ENCODE measurements at regions not wholly inside any gene's neighbourhood (a gene's known extent, or its start where the extent isn't known, plus 50 kb on each side); places are given as distances from the start of the nearest gene placed in this dataset.
"Not testable (repeated sequence)": the region's sequence is repeated elsewhere in the genome, so short reads cannot be mapped to it uniquely, and the experiment has no call there.

- H3K9me3 Mint-ChIP-seq; H3K4me1 Mint-ChIP-seq; H3K4me3 Mint-ChIP-seq; H3K27ac Mint-ChIP-seq; DNase-seq; H3K36me3 Mint-ChIP-seq (ENCODE audit: low read depth); POLR2A ChIA-PET: not testable (repeated sequence)
- H3K27me3 Mint-ChIP-seq = peaks cover 38% of the 10 kb centered on the region
- CTCF ChIA-PET = interaction anchor here (0.6 to 1.7 kb wide), 3 partner anchors 13 to 307 kb away, joined by 3 to 5 read pairs (median 3); no protein-coding TSS in a partner anchor
These were observed 98.2 kb upstream of the NDUFV2 start for GRCh38 chr18:9004308-9004707.

GRCh38 chr18:9007700-9008099 is 94.8 kb upstream of the NDUFV2 start:
- POLR2A ChIA-PET, CTCF ChIA-PET: not testable (repeated sequence)

GRCh38 chr18:9008200-9008708 is 94.2 kb upstream of the NDUFV2 start:
- Mint-ChIP-seq H3K9me3 (no peaks in the 10 kb centered on the region), H3K27me3 (peaks cover 30% of the 10 kb centered on the region), H3K27ac (no peak overlapping the region), H3K4me1 (no peaks in the 10 kb centered on the region), H3K36me3 (ENCODE audit: low read depth) (no peaks in the 10 kb centered on the region), H3K4me3 (no peak overlapping the region)
- DNase-seq = no peak
- CTCF ChIA-PET = no interaction called here
- POLR2A ChIA-PET = no interaction called here

More at GRCh38 chr18:9007700-9008099, 94.8 kb upstream of the NDUFV2 start:
- H3K9me3 Mint-ChIP-seq; DNase-seq; H3K4me3 Mint-ChIP-seq; H3K4me1 Mint-ChIP-seq; H3K36me3 Mint-ChIP-seq (ENCODE audit: low read depth); H3K27ac Mint-ChIP-seq: not testable (repeated sequence)
- H3K27me3 Mint-ChIP-seq = peaks cover 32% of the 10 kb centered on the region

GRCh38 chr18:9008709-9009635 is 93.5 kb upstream of the NDUFV2 start:
- Mint-ChIP-seq H3K27me3 (peaks cover 26% of the 10 kb centered on the region), H3K27ac (no peak overlapping the region), H3K9me3 (no peaks in the 10 kb centered on the region), H3K36me3 (ENCODE audit: low read depth) (no peaks in the 10 kb centered on the region), H3K4me1 (no peaks in the 10 kb centered on the region), H3K4me3 (no peak overlapping the region)
- CTCF ChIA-PET = interaction anchor here (0.6 kb wide), 1 partner anchor 557 kb away, joined by 3 read pairs; no protein-coding TSS in a partner anchor
- POLR2A ChIA-PET = no interaction called here
- DNase-seq = no peak

GRCh38 chr18:9009703-9010488 is 92.6 kb upstream of the NDUFV2 start:
- POLR2A ChIA-PET = no interaction called here
- no peak overlapping the region for H3K27ac Mint-ChIP-seq
- no peaks in the 10 kb centered on the region for H3K9me3 Mint-ChIP-seq
- no peaks in the 10 kb centered on the region for H3K36me3 Mint-ChIP-seq (ENCODE audit: low read depth)
- H3K27me3 Mint-ChIP-seq = peaks cover 24% of the 10 kb centered on the region
- no peak for DNase-seq
- CTCF ChIA-PET = interaction anchor here (0.6 kb wide), 1 partner anchor 556 kb away, joined by 3 read pairs; no protein-coding TSS in a partner anchor
- no peaks in the 10 kb centered on the region for H3K4me1 Mint-ChIP-seq
- no peak overlapping the region for H3K4me3 Mint-ChIP-seq

- DNase-seq = no peak
- no peak overlapping the region for H3K27ac Mint-ChIP-seq
- CTCF ChIA-PET = no interaction called here
These were observed 91.1 kb upstream of the NDUFV2 start for GRCh38 chr18:9011431-9011830.

GRCh38 chr18:9013926-9014373 is 88.5 kb upstream of the NDUFV2 start:
- Mint-ChIP-seq H3K27me3 (peaks cover 18% of the 10 kb centered on the region), H3K4me1 (peaks cover 16% of the 10 kb centered on the region), H3K36me3 (ENCODE audit: low read depth) (no peaks in the 10 kb centered on the region), H3K9me3 (no peaks in the 10 kb centered on the region), H3K4me3 (no peak overlapping the region), H3K27ac (no peak overlapping the region)
- POLR2A ChIA-PET = no interaction called here
- no peak for DNase-seq
- CTCF ChIA-PET = no interaction called here

More at GRCh38 chr18:9011431-9011830, 91.1 kb upstream of the NDUFV2 start:
- Mint-ChIP-seq H3K36me3 (ENCODE audit: low read depth) (no peaks in the 10 kb centered on the region), H3K27me3 (peaks cover 24% of the 10 kb centered on the region), H3K4me1 (peaks cover under 1% of the 10 kb centered on the region), H3K4me3 (no peak overlapping the region), H3K9me3 (no peaks in the 10 kb centered on the region)
- POLR2A ChIA-PET = no interaction called here

- peaks cover 16% of the 10 kb centered on the region for H3K4me1 Mint-ChIP-seq
- CTCF ChIA-PET = interaction anchor here (1.3 kb wide), 1 partner anchor 16 kb away, joined by 3 read pairs; no protein-coding TSS in a partner anchor
- H3K9me3 Mint-ChIP-seq = no peaks in the 10 kb centered on the region
- POLR2A ChIA-PET = no interaction called here
- H3K36me3 Mint-ChIP-seq (ENCODE audit: low read depth) = no peaks in the 10 kb centered on the region
- H3K27ac Mint-ChIP-seq = no peak overlapping the region
- H3K4me3 Mint-ChIP-seq = no peak overlapping the region
- peaks cover 11% of the 10 kb centered on the region for H3K27me3 Mint-ChIP-seq
- DNase-seq = no peak
These were observed 86.8 kb upstream of the NDUFV2 start for GRCh38 chr18:9015689-9016088.

- Mint-ChIP-seq H3K36me3 (ENCODE audit: low read depth) (no peaks in the 10 kb centered on the region), H3K4me3 (no peak overlapping the region), H3K4me1 (peaks cover 16% of the 10 kb centered on the region), H3K27ac (no peak overlapping the region), H3K27me3 (peaks cover 2% of the 10 kb centered on the region), H3K9me3 (no peaks in the 10 kb centered on the region)
- CTCF ChIA-PET = interaction anchor here (1.0 to 1.3 kb wide), 2 partner anchors 12 to 17 kb away, joined by 3 to 5 read pairs; no protein-coding TSS in a partner anchor
- DNase-seq = no peak
- POLR2A ChIA-PET = interaction anchor here (0.9 to 1.4 kb wide), 3 partner anchors 50 to 318 kb away, joined by 3 to 4 read pairs (median 3); partner anchors contain the start of gene TWSG1
These were observed 85.8 kb upstream of the NDUFV2 start for GRCh38 chr18:9016633-9017166.

GRCh38 chr18:9017167-9017904 is 85.2 kb upstream of the NDUFV2 start:
- CTCF ChIA-PET = interaction anchor here (1.0 to 1.3 kb wide), 2 partner anchors 13 to 86 kb away, joined by 4 to 5 read pairs; no protein-coding TSS in a partner anchor
- POLR2A ChIA-PET = interaction anchor here (0.9 to 1.4 kb wide), 4 partner anchors 49 to 317 kb away, joined by 3 to 4 read pairs (median 4); partner anchors contain the start of genes ANKRD12 and TWSG1
- peak overlapping the region; percentile 69 for H3K27ac Mint-ChIP-seq
- no peaks in the 10 kb centered on the region for H3K9me3 Mint-ChIP-seq
- H3K36me3 Mint-ChIP-seq (ENCODE audit: low read depth) = no peaks in the 10 kb centered on the region
- H3K4me1 Mint-ChIP-seq = peaks cover 16% of the 10 kb centered on the region
- H3K4me3 Mint-ChIP-seq = peak overlapping the region; percentile 48
- peak; percentile 80 for DNase-seq
- peaks cover 2% of the 10 kb centered on the region for H3K27me3 Mint-ChIP-seq

GRCh38 chr18:9017905-9018227 is 84.6 kb upstream of the NDUFV2 start:
- Mint-ChIP-seq H3K36me3 (ENCODE audit: low read depth) (no peaks in the 10 kb centered on the region), H3K4me3 (no peak overlapping the region), H3K27me3 (peaks cover 1% of the 10 kb centered on the region), H3K9me3 (no peaks in the 10 kb centered on the region), H3K27ac (no peak overlapping the region), H3K4me1 (peaks cover 16% of the 10 kb centered on the region)
- CTCF ChIA-PET = interaction anchor here (1.3 kb wide), 1 partner anchor 85 kb away, joined by 4 read pairs; no protein-coding TSS in a partner anchor
- DNase-seq = no peak
- POLR2A ChIA-PET = interaction anchor here (0.9 to 1.4 kb wide), 3 partner anchors 84 to 317 kb away, joined by 3 to 4 read pairs (median 3); partner anchors contain the start of genes ANKRD12 and TWSG1

- POLR2A ChIA-PET = no interaction called here
- no peak overlapping the region for H3K27ac Mint-ChIP-seq
These were observed 83.4 kb upstream of the NDUFV2 start for GRCh38 chr18:9019135-9019534.

More at GRCh38 chr18:9019135-9019534, 83.4 kb upstream of the NDUFV2 start:
- Mint-ChIP-seq H3K4me3 (no peak overlapping the region), H3K27me3 (no peaks in the 10 kb centered on the region), H3K36me3 (ENCODE audit: low read depth) (no peaks in the 10 kb centered on the region), H3K4me1 (peaks cover 16% of the 10 kb centered on the region), H3K9me3 (no peaks in the 10 kb centered on the region)
- DNase-seq = no peak
- CTCF ChIA-PET = no interaction called here
